Loucy (cell line): ENCODE measurements at regions not wholly inside any gene's neighbourhood (a gene's known extent, or its start where the extent isn't known, plus 50 kb on each side); places are given as distances from the start of the nearest gene placed in this dataset.

Experiments used
- H2AFZ ChIP-seq: fragments of 200-600 bp; sonication (generic); 2 replicates; pipeline ENCODE4 v1.6.0; 2016; ENCODE audit warnings: antibody characterized with exemption, mild to moderate bottlenecking, low read length, moderate library complexity
- H3F3A ChIP-seq: fragments of 200-600 bp; 2 replicates; pipeline ENCODE4 v1.6.0; 2016; ENCODE audit warnings: antibody characterized with exemption, low read depth, mild to moderate bottlenecking
- H3K27me3 ChIP-seq: fragments of 200-600 bp; sonication (generic); 2 replicates; pipeline ENCODE4 v1.6.1; 2014; ENCODE audit warnings: low read length, mild to moderate bottlenecking; ENCODE audit not compliant: insufficient read depth, poor library complexity, severe bottlenecking
- H3K36me3 ChIP-seq: fragments of 200-600 bp; sonication (generic); 2 replicates; pipeline ENCODE4 v1.6.1; 2016; ENCODE audit warnings: low read length; ENCODE audit not compliant: insufficient read depth
- H3K4me1 ChIP-seq: fragments of 200-600 bp; sonication (generic); 2 replicates; pipeline ENCODE4 v1.5.1; 2014; ENCODE audit warnings: low read length, mild to moderate bottlenecking; ENCODE audit not compliant: insufficient read depth, poor library complexity, severe bottlenecking
- H3K4me2 ChIP-seq: fragments of 200-600 bp; sonication (generic); 2 replicates; pipeline ENCODE4 v1.6.0; 2014; ENCODE audit warnings: antibody characterized with exemption, low read length, low read depth, mild to moderate bottlenecking; ENCODE audit not compliant: poor library complexity, severe bottlenecking
- H3K4me3 ChIP-seq: fragments of 200-600 bp; sonication (generic); 2 replicates; pipeline ENCODE4 v1.5.1; 2014; ENCODE audit warnings: low read length, mild to moderate bottlenecking, mixed read lengths; ENCODE audit not compliant: poor library complexity, severe bottlenecking
- H3K79me2 ChIP-seq: fragments of 200-600 bp; sonication (generic); 2 replicates; pipeline ENCODE4 v1.6.1; 2014; ENCODE audit warnings: low read length; ENCODE audit not compliant: insufficient read depth
- H3K9ac ChIP-seq: fragments of 200-600 bp; sonication (generic); 2 replicates; pipeline ENCODE4 v1.6.0; 2014; ENCODE audit warnings: mild to moderate bottlenecking, low read depth, low read length, moderate library complexity; ENCODE audit not compliant: poor library complexity, severe bottlenecking
- H3K9me2 ChIP-seq: fragments of 200-600 bp; sonication (generic); replicated peaks from 2 replicates; pipeline ENCODE4 v1.6.1; 2016; ENCODE audit warnings: low read depth, low read length, mixed read lengths
- H3K9me3 ChIP-seq: fragments of 200-600 bp; sonication (generic); 2 replicates; pipeline ENCODE4 v1.6.1; 2014; ENCODE audit warnings: mild to moderate bottlenecking, antibody characterized with exemption, low read length, low read depth; ENCODE audit not compliant: insufficient read depth
- H4K20me1 ChIP-seq: fragments of 200-600 bp; sonication (generic); 2 replicates; pipeline ENCODE4 v1.6.0; 2014; ENCODE audit warnings: antibody characterized with exemption, low read length, mild to moderate bottlenecking; ENCODE audit not compliant: insufficient read depth, poor library complexity, severe bottlenecking
- CTCF ChIP-seq: fragments of 200-600 bp; sonication (generic); conservative IDR thresholded peaks from 2 replicates; pipeline ENCODE4 v1.5.1; 2014; ENCODE audit warnings: mild to moderate bottlenecking, antibody characterized with exemption, low read length
- EZH2phosphoT487 ChIP-seq: fragments of 200-600 bp; IDR thresholded peaks from 2 replicates; pipeline ENCODE4 v1.6.1; 2018; ENCODE audit warnings: antibody characterized with exemption, mild to moderate bottlenecking, moderate library complexity, borderline replicate concordance

GRCh38 chr5:29822521-29822920 is 1371.0 kb upstream of the CDH6 start:
- H3K36me3 ChIP-seq = no peaks in the 10 kb centered on the region
- TF ChIP-seq EZH2phosphoT487 (no peak), CTCF (no peak)
- H2AFZ ChIP-seq = no peak overlapping the region
- no peaks in the 10 kb centered on the region for H3K27me3 ChIP-seq
- H3K9me2 ChIP-seq = no peaks in the 10 kb centered on the region
- no peaks in the 10 kb centered on the region for H3K79me2 ChIP-seq
- H3F3A ChIP-seq = no peaks in the 10 kb centered on the region
- H4K20me1 ChIP-seq = no peaks in the 10 kb centered on the region
- H3K4me2 ChIP-seq = no peak overlapping the region
- no peaks in the 10 kb centered on the region for H3K9me3 ChIP-seq
- H3K4me1 ChIP-seq = no peaks in the 10 kb centered on the region
- H3K9ac ChIP-seq = no peak overlapping the region
- H3K4me3 ChIP-seq = no peak overlapping the region

GRCh38 chr5:29811914-29812679 is 1381.4 kb upstream of the CDH6 start:
- no peaks in the 10 kb centered on the region for H3K9me2 ChIP-seq
- no peak overlapping the region for H2AFZ ChIP-seq
- H3K79me2 ChIP-seq = no peaks in the 10 kb centered on the region
- H3K4me2 ChIP-seq = no peak overlapping the region
- H3K4me3 ChIP-seq = no peak overlapping the region
- H3F3A ChIP-seq = no peaks in the 10 kb centered on the region
- H4K20me1 ChIP-seq = no peaks in the 10 kb centered on the region
- no peaks in the 10 kb centered on the region for H3K4me1 ChIP-seq
- TF ChIP-seq CTCF (no peak), EZH2phosphoT487 (no peak)
- H3K9me3 ChIP-seq = no peaks in the 10 kb centered on the region
- no peaks in the 10 kb centered on the region for H3K36me3 ChIP-seq
- no peaks in the 10 kb centered on the region for H3K27me3 ChIP-seq
- no peak overlapping the region for H3K9ac ChIP-seq

- Histone ChIP-seq H3K79me2 (no peaks in the 10 kb centered on the region), H3K4me1 (no peaks in the 10 kb centered on the region), H3K4me2 (no peak overlapping the region), H3K36me3 (no peaks in the 10 kb centered on the region), H3F3A (no peaks in the 10 kb centered on the region), H3K9ac (no peak overlapping the region), H3K4me3 (no peak overlapping the region), H3K9me2 (no peaks in the 10 kb centered on the region), H3K27me3 (no peaks in the 10 kb centered on the region), H2AFZ (no peak overlapping the region), H3K9me3 (no peaks in the 10 kb centered on the region), H4K20me1 (no peaks in the 10 kb centered on the region)
- TF ChIP-seq CTCF (no peak), EZH2phosphoT487 (no peak)
These were observed 1387.7 kb upstream of the CDH6 start for GRCh38 chr5:29805804-29806203.
